Ovary (tissue), 3 donors: ENCODE measurements at regions not wholly inside any gene's neighbourhood (a gene's known extent, or its start where the extent isn't known, plus 50 kb on each side); places are given as distances from the start of the nearest gene placed in this dataset.

Source experiments
- EP300 ChIP-seq: sonication (generic); formaldehyde crosslinking; IDR thresholded peaks from one replicate; pipeline ENCODE4 v1.6.1; 2017; ENCODE audit warnings: antibody characterized with exemption
- POLR2A ChIP-seq: fragments of 450-650 bp; IDR thresholded peaks from one replicate; pipeline ENCODE4 v1.6.1; 2017; ENCODE audit warnings: antibody characterized with exemption, mild to moderate bottlenecking, moderate library complexity
- TF ChIP-seq, protein P1 (sequence below), 3 donors: fragments of 450-650 bp in 2 of 3; fragments of 200-600 bp in 1 of 3; IDR thresholded peaks; one replicate each; pipeline versions ENCODE4 v1.5.1 to v1.8.0; 2016 to 2022; ENCODE audit warnings: antibody characterized with exemption in 3 of 3, mild to moderate bottlenecking in 1 of 3
- donor health status: DM: no; HTN: no; CAD: no.

DNA sequence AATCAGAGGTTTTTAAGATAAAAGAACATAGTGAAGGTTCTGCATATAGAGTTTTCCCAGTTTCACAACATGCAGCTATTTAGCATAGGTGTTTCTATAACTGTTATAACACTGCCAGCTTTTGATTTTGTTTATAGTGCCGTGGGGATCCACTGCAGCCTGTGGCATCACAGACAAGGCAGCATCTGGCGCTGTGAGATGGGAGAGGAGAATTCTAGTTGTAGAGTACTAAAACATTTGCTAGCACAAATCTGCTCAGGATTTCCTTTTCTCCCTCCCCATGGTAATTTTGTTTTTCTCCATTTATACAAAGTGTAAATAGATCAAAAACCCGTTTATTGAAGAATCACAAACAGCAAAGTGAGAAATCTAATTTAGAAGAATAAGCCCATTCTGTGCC lies 482.8 kb upstream of the NCAM2 start:
- TF ChIP-seq, protein P1, sequence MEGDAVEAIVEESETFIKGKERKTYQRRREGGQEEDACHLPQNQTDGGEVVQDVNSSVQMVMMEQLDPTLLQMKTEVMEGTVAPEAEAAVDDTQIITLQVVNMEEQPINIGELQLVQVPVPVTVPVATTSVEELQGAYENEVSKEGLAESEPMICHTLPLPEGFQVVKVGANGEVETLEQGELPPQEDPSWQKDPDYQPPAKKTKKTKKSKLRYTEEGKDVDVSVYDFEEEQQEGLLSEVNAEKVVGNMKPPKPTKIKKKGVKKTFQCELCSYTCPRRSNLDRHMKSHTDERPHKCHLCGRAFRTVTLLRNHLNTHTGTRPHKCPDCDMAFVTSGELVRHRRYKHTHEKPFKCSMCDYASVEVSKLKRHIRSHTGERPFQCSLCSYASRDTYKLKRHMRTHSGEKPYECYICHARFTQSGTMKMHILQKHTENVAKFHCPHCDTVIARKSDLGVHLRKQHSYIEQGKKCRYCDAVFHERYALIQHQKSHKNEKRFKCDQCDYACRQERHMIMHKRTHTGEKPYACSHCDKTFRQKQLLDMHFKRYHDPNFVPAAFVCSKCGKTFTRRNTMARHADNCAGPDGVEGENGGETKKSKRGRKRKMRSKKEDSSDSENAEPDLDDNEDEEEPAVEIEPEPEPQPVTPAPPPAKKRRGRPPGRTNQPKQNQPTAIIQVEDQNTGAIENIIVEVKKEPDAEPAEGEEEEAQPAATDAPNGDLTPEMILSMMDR (IDR thresholded peaks at IDR 0.05) = no peak
- TF ChIP-seq EP300 (no peak), POLR2A (no peak)
